HG03565 (cell line): ENCODE measurements at regions not wholly inside any gene's neighbourhood (a gene's known extent, or its start where the extent isn't known, plus 50 kb on each side); places are given as distances from the start of the nearest gene placed in this dataset.
"Not testable (repeated sequence)": the region's sequence is repeated elsewhere in the genome, so short reads cannot be mapped to it uniquely, and the experiment has no call there.

ENCODE experiments used
- ATAC-seq: cut with Tn5 transposase; IDR thresholded peaks from one replicate; pipeline ENCODE4 v1.9.1; 2021; ENCODE audit warnings: mild to moderate bottlenecking, moderate library complexity; ENCODE audit not compliant: unreplicated experiment

DNA sequence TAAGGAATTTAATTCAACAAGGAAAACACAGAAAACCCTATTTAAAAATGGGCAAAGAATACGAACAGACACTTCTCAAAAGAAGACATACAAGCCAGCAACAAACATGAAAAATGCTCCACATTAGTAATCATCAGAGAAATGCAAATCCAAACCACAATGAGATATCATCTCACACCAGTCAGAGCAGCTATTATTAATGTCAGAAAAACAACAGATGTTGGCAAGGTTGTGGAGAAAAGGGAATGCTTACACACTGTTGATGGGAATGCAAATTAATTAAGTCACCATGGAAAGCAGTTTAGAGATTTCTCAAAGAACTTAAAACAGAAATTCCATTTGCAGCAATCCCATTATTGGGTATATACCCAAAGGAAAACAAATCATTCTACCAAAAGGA is 55.2 kb downstream of the GCC1 start:
- ATAC-seq: no peak

DNA sequence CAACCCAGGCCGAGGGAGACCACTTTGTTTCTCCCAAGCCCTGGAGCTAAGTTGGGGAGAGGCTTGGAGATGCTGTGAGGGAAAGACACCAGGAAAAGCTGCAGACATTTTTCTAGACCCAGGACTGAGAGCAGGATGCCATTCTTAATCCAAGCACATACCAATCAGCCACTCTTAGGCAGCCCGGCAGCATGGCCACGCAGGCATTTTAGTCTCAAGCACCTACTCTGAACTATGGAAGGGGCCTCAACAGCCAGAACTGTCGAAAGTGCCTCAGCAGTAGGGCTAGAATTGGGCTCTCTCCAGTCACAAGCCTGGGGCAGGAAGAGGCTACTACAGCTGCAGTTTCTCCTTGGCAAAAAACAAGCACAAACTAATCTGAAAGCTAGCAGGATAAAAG is 57.8 kb downstream of the GCC1 start:
- ATAC-seq: no peak

DNA sequence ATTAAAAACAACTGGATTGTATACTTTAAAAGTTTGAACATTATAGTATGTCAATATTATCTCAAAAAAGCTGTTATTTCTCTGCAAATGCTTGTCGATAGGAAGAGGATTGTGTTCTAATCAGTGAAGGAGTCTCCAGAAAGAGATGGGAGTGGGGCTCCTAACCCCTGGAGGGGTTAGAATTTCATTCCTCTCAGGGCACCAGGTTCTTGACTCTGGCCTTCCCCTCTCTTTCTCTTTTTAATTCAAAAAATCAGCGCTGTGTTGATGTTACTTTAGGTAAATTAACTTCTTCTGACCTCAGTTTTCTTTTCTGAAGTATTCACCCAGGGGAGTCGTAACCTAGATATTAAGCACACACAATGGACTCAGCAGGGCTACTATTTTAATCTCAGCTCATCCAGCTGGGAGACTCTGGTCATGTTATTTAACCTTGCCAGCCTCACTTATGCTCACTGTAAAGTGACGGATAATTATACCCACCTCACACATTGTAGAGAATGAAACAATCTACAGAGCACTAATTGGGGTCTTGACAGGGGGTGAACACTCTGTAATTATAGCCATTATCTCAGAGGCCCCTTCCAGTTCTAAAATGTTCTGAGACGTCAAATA is 59.4 kb downstream of the GCC1 start:
- no peak for ATAC-seq

DNA sequence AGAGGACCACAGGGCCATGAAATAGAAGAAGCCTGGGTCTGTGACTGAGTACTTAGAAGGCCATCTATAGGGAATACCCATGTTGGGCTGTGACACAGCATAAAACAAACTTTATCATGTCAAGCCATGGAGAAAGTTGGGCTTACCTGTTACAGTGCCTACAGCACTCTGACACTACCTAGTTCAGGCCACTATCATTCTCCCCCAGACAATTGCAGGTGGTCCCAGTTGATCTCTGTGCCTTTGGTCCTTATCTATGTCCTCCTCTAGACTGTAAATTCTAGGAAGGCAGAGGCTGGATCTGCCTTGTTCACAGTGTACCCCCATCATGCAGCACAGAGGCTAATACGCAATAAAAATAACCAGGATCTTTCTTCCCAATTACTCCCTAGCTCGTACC is 69.1 kb downstream of the GCC1 start:
- ATAC-seq: no peak

DNA sequence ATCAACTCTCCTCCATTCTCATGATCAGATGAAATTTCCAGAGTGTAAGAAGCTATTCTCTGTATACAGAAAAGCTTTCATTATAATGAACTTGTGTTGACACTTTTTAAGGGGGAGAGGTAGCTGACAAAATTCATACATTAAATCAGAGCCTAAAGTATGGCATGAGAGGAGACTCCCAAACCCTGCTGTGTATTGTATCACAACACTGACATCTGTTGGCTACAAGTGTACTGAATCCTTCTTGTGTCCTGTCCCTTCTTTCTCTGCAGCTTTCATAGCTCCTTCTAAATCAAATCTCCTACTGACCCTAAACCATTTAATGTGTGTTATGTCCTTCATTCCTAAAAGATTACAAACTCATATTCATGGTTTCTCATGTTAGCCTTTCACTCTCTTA is 70.9 kb downstream of the GCC1 start:
- ATAC-seq: no peak

DNA sequence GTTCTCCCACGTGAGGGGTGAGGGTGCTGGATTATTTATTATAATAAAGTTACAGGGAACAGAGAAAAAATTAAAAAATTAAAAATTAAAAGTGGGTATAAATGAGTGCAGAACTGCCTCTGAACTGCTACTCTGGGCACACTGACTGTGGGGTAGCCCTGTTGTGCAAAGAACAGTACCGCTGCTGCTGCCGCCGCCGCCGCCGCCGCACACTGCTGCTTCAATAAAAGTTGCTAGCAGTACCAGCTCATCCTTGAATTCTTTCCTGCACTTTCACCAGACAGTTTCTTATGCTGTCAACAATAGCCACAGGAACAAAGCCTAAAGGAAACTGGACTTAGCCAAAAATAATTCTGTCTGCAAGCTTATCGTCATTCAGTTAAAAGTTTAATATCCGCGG is 72.1 kb downstream of the GCC1 start:
- ATAC-seq: no peak

DNA sequence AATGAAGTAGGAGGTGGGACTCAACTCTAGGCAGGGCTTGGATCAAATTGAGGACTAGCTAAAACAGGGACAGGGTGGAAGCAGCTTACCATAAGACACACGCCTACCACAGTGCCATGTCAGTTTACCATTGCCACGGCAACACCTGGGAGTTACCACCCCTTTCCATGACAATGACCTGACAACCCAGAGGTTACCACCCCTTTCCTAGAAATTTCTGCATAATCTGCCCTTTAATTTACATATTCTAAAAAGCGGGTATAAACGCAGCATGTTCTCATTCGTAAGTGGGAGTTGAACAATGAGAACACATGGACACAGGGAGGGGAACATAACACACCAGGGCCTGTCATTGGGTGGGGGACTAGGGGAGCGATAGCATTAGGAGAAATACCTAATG is 72.7 kb downstream of the GCC1 start:
- no peak for ATAC-seq

DNA sequence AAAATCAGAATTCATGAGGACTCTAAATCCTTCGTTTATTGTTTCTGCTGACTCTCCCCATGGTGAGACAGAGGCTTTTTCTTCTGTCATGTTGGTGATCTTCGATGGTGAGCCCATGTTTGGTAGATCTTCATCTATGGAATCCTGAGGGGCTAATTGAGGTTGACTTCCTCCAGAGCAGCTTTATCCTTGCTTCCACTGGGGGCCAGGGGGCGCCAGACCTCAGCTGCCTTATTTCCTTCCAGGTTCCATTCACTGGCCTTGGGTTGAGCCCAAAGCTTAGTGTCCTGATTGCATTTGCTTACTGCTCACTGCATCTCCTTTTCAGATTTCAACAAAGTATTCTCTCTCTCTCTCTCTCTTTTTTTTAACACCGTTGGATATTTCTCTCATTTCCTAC is 80.7 kb downstream of the GCC1 start:
- no peak for ATAC-seq

DNA sequence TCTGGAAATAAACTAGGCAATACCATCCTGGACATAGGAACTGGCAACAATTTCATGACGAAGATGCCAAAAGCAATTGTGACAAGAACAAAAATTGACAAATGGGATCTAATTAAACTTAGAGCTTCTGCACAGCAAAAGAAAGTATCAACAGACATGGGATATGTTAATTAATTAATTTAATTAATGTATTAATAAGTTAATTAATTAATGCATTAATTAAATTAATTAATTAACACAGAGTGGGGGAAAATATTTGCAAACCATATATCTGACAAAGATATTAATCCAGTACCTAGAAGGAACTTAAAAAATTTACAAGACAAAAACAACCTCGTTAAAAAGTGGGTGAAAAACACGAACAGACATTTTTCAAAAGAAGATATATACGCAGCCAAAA is 83.6 kb downstream of the GCC1 start:
- ATAC-seq: no peak

DNA sequence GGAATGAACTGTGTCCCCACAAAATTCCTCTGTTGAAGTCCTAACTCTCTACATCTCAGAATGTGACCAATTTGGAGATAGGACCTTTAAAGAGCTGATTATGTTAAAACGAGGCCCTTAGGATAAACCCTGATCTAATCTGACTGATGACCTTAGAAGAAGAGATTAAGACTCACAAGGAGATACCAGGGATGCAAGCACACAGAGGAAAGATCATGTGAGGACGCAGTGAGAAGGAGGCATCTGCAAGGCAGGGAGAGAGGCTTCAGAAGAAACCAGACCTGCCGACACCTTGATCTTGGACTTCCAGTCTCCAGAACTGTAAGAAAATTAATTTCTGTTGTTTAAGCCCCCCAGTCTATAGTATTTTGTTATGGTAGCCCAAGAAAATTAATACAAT is 94.9 kb upstream of the ZNF800 start:
- ATAC-seq: no peak

DNA sequence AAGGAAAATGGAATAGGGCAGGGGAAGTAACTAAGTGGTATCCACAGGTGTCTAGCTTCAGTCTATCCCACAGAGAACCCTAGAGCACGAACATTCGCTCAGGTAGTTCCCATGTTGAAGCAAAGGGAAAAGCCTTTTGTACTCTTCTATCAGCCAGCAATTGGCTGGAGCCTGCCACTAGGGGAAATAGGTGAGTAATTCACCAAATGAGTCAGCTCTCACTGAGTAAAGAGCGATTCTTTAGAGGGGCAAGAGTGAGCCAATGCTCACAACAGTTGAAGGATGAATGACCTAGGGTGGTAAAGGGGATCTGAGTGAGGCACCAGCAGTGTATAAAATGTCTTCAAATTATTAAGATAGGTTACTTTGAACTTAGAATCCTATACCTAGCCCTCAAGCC is 94.1 kb upstream of the ZNF800 start:
- ATAC-seq: no peak

DNA sequence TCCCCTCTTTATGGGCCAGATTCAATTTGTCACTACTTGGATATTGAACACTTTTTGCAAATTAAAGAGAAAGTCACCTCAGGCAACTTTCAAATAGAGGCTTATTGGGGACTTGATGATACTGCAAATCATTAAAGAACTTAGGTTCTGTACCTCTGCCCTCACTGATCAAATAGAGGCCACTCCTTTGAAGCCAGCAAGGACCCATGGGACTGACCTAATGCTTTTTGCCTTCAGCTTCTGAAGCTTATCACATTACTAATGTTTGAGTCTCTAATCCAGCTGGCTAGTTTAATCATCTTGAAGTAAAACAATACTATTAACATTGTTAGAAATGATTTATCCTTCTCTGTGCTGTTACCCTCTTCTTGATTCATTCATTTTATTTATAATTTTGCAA is 93.0 kb upstream of the ZNF800 start:
- ATAC-seq: no peak

DNA sequence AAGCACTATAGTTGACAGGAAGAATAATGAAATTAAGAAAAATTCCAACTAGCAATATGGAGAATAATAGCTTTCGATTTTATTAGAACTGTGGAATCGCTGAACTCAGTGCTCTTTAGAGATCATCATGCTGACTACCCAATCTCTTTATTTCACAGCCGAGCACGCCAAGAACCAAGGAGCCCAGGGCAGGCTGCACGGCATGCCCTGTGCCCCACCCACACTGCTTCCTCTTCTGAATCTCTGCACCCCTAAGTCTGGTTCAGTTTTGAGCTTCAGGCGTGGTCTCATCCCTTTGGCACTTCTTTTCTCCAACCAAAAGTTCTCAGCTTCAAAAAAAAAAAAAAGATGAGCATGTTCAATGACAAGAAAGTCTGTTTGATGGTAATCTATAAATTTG is 92.4 kb upstream of the ZNF800 start:
- ATAC-seq: no peak

DNA sequence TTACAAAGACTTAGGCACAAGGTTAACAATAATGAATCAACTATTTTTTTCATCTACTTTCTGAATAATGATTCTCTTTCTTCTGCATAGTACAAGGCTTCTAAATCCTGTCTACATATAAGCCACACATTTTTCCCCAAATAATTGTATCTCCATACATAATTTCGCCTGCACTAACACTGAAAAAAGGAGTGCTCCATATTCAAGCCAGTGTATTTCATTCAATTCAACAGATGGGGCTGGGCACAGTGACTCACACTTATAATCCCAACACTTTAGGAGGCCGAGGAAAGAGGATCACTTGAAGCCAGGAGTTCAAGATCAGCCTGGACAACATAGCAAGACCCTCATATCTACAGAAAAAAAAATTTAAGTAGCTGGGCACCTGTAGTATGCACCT is 86.0 kb upstream of the ZNF800 start:
- no peak for ATAC-seq

DNA sequence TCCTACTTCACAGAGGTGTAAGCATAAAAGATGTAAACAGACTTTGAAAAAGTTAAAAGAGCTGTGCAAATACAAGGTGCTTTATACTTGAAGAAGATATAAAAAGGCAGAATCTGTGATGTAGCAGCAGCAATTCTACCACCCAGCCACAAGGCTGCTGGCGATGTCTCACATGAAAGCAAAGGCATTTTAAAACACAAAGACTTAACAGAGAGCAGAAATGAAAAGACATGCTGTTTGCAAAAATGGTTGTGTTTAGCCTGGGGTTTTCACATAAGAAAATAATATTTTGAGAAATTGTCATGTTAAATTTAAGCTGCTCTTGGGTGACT is 85.5 kb upstream of the ZNF800 start:
- ATAC-seq: no peak

DNA sequence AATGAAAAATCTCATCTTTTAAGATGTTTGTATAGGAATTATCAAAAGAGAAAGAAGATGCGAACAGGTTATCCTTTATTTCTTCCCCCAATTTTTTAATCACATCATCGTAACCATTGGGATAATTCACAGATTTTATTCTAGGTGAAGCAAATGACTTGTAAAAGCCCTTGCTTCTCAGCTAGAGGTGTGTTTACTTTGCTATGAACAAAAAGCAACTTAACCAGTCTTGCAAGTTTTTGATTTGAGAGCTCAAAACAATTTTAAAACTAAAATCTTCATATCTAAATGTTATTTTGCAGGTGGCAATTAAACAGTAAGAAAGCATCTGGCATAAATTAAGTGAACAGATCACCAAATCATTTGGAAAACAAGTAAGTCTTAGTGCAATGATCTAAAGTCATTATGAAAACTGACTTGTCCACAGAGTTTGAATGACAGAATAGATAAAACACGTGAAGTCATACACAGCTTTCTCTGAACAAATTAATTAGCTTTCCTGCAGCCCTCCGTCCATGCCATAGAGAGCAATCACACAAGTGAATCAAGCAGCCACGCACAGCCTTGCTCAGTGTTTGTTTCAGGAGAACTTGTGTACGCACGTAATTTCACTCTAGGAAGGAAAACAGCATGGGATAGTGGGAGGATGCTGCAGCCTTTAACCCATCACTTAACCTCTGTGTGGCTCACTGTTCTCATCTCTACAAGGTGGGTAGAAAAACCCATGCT is 85.0 kb upstream of the ZNF800 start:
- no peak for ATAC-seq

DNA sequence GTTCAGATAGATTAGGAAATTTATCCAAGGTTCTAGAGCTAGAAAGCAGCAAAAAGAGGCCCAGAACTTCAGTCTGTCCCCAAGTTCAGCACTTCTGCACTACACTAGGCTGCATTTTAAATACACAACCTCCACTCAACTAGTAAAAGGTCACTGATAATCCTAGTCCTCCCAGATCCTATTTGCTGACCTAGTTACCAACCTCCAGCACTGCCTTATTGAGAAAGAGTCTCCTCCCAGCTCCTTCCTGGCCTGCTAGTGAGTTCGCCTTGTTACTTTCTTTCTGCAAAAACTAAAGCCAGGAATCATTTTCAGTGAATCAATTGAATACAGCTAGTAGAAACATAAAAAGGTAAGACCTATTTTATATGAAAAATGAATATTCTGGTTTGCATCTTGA is 84.1 kb upstream of the ZNF800 start:
- no peak for ATAC-seq

DNA sequence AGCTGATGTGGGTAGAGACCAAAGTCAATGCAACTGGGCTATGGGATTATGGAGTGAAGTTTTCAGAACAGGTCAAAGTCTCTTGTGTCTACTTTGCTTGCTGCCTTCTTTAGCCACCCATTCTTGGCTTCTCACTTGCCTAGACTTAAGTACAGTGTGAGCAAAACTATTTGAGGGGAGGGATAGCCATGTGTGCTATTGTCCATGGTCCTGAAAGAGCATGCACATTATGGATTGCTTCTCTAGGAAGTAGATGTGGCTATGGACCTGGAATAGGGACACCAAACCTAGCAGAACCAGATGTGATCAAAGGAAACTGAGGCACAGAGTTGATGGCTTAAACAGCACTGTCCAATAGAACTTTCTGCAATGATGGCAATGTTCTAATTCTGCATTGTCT is 81.9 kb upstream of the ZNF800 start:
- ATAC-seq: no peak

DNA sequence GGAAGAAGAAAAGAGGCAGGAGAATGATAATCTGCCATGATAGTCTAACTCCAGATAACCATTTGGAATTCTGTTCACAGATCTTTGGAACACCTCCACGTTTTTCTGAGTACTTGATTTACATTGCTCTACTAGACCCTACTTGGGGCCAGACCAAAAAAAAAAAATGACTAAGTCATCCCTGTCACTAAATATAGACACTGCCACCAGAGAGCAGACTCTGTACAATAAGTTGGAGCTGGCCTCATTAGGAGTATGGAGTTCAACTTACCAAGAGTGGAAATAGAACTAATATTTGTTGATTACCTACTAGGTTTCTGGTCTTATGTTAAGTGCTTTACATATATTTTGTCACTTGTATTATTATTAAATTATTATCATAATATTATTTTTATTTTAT is 80.9 kb upstream of the ZNF800 start:
- ATAC-seq: no peak

DNA sequence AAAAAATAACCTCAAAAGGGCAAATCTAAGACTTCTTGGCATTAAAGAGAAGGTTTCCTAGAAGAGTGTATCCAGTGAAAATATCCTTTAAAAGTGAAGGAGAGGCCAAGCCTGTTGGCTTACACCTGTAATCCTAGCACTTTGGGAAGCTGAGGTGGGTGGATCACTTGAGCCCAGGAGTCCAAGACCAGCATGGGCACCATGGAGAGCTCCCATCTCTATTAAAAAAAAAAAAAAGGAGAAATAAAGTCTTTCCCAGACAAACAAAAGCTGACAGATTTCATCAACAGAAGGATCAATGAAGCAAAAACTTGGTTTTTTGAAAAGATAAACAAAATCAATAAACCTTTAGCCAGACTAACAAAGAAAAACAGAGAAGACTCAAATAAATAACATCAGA is 67.6 kb upstream of the ZNF800 start:
- ATAC-seq: no peak

DNA sequence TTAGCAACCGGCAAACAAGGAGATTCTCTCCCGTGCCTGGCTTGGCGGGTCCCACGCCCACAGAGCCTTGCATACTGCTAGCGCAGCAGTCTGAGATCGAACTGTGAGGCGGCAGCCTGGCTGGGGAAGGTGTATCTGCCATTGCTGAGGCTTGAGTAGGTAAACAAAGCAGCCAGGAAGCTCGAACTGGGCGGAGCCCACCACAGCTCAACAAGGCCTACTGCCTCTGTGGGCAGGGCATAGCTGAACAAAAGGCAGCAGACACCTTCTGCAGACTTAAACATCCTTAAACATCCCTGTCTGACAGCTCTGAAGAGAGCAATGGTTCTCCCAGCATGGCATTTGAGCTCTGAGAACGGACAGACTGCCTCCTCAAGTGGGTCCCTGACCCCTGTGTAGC is 58.8 kb upstream of the ZNF800 start:
- ATAC-seq: not testable (repeated sequence)

DNA sequence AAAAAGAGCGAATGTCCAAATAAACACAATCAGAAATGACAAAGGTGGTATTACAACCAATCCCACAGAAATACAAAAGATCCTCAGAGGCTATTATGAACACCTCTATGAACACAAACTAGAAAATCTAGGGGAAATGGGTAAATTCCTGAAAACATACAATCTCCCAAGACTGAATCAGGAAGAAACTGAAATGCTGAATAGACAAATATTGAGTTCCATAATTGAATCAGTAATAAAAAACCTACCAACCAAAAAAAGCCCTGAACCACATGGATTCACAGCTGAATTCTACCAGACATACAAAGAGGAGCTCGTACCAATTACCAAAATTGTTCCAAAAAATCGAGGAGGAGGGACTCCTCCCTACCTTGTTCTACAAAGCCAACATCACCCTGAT is 56.1 kb upstream of the ZNF800 start:
- no peak for ATAC-seq

DNA sequence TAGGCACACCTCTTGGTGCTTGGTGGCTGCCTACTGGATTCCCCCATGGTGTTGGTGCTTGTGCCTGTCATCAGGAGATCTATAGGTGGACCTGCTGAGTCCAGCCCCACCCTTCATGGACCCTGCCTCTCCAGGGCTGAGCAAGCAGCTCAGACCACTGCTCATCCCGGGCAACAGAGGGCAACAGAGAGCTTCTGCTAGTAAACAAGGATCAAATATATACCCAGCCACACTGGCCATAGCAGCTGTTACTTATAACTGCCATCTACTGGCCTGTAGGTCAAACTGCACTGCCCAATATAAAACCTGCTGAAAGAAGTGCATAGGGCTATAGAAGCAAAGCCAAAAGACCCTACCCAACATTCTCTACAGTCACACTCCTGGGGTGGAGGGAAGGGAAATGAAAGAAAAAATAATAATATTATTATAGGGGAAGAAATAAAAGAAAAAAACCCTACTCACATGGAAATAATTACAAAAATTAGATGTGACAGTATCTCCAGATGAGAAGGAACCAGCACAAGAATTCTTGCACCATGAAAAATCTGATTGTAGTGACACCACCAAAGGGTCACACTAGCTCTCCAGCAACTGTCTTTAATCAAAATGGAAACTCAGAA is 54.9 kb upstream of the ZNF800 start:
- peak; percentile 100 for ATAC-seq
